ENCODE measurements at regions not wholly inside any gene's neighbourhood (a gene's known extent, or its start where the extent isn't known, plus 50 kb on each side); places are given as distances from the start of the nearest gene placed in this dataset.

DNA sequence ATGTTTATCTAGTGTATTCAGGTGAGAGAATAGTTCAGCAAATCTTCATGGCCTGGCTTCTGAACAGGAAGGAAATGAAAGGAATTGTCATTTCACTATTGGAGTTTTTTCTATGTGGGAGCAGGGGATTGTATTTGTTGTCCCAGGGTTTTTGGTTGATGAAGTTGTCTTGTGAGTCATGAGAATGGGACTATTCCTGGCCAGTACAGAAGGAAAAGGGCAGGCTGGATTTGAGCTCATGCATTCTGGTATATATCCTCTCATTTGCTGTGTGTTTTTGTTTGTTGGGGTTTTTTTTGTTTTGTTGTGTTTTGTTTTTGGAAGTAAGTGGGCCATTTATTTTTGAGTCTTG lies 101.2 kb upstream of the MKLN1 start:
- TF ChIP-seq CTCF (IDR thresholded peaks at IDR 0.05) (no peak), POLR2A (IDR thresholded peaks at IDR 0.05) (no peak), EP300 (IDR thresholded peaks at IDR 0.05) (no peak)

Data from tibial nerve (tissue), 4 donors.